GM12864 (cell line): ENCODE measurements at regions not wholly inside any gene's neighbourhood (a gene's known extent, or its start where the extent isn't known, plus 50 kb on each side); places are given as distances from the start of the nearest gene placed in this dataset.

ENCODE experiments used
- DNase-seq: peaks from one replicate; pipeline ENCODE4 v3.0.0-alpha.2; 2011; ENCODE audit warnings: low read depth
- H3K4me3 ChIP-seq: 2 replicates; pipeline ENCODE4 v1.5.1; 2011; ENCODE audit warnings: mild to moderate bottlenecking, low read depth, low read length, control low read depth
- CTCF ChIP-seq: IDR thresholded peaks from 2 replicates; pipeline ENCODE4 v1.5.1; 2011; ENCODE audit warnings: low read depth, mild to moderate bottlenecking, moderate library complexity, low read length, control low read depth, inconsistent platforms; ENCODE audit errors: missing control alignments

GRCh38 chr2:187224989-187225388, 223.1 kb downstream of the CALCRL start:
- no peak for DNase-seq
- no peak overlapping the region for H3K4me3 ChIP-seq
- TF ChIP-seq CTCF = no peak

GRCh38 chr2:187220071-187220470, 228.0 kb downstream of the CALCRL start:
- H3K4me3 ChIP-seq = no peak overlapping the region
- DNase-seq = no peak
- TF ChIP-seq CTCF = no peak

- TF ChIP-seq CTCF = no peak
- no peak overlapping the region for H3K4me3 ChIP-seq
- DNase-seq = no peak
Measured at GRCh38 chr2:187215532-187216240, 232.4 kb downstream of the CALCRL start.

- H3K4me3 ChIP-seq = no peak overlapping the region
- DNase-seq = no peak
- TF ChIP-seq CTCF = no peak
Measured at GRCh38 chr2:187214306-187214705, 233.7 kb downstream of the CALCRL start.

- no peak for TF ChIP-seq CTCF
- H3K4me3 ChIP-seq = no peak overlapping the region
- DNase-seq = no peak
Measured at GRCh38 chr2:187213798-187214197, 234.3 kb downstream of the CALCRL start.

GRCh38 chr2:187210726-187211125, 237.3 kb downstream of the CALCRL start:
- no peak for TF ChIP-seq CTCF
- DNase-seq = no peak
- no peak overlapping the region for H3K4me3 ChIP-seq

GRCh38 chr2:187208199-187208785, 239.8 kb downstream of the CALCRL start:
- no peak for DNase-seq
- TF ChIP-seq CTCF = no peak
- H3K4me3 ChIP-seq = no peak overlapping the region
